GM13977 (cell line): ENCODE measurements at regions not wholly inside any gene's neighbourhood (a gene's known extent, or its start where the extent isn't known, plus 50 kb on each side); places are given as distances from the start of the nearest gene placed in this dataset.

ENCODE experiments used
- DNase-seq: peaks from one replicate; pipeline ENCODE4 v3.0.0; 2012; ENCODE audit warnings: low spot score
- in situ Hi-C: fragments of 300-500 bp; cut with MboI; formaldehyde crosslinking; loops from one replicate; pipeline ENCODE4 v1.12.0; 2022; ENCODE audit warnings: low sequenced_read_pairs, low pct_unique_long_range_greater_than_20kb, mixed read lengths, inconsistent platforms; ENCODE audit not compliant: unreplicated experiment
- TF ChIP-seq, protein P1 (sequence below): IDR thresholded peaks from 2 replicates; pipeline ENCODE4 v1.5.1; 2012; ENCODE audit warnings: mild to moderate bottlenecking, control low read depth; ENCODE audit not compliant: insufficient read depth; ENCODE audit errors: extremely low read depth, missing control alignments

DNA sequence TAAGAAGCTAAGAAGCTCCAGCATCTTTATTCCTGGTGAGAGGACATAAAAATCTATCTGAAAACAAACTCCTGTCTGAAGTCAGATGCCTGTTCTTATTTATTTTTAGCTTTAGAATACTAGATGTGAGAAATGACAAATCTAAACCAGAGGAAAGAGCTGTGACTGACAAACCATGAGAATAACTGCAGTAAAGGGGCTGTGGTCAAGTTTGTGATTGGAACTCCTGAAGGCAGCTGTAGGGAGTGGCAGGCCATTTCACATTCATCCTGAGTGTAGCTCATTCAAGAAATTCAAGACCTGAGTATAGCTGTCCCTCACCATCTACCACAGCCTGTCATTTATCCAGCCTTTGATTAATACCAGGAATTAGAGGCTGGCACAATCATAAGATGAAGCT, 718.8 kb downstream of the BRINP1 start:
- in situ Hi-C loops, result no loop called here
- DNase-seq, result no peak
- TF ChIP-seq, protein P1, sequence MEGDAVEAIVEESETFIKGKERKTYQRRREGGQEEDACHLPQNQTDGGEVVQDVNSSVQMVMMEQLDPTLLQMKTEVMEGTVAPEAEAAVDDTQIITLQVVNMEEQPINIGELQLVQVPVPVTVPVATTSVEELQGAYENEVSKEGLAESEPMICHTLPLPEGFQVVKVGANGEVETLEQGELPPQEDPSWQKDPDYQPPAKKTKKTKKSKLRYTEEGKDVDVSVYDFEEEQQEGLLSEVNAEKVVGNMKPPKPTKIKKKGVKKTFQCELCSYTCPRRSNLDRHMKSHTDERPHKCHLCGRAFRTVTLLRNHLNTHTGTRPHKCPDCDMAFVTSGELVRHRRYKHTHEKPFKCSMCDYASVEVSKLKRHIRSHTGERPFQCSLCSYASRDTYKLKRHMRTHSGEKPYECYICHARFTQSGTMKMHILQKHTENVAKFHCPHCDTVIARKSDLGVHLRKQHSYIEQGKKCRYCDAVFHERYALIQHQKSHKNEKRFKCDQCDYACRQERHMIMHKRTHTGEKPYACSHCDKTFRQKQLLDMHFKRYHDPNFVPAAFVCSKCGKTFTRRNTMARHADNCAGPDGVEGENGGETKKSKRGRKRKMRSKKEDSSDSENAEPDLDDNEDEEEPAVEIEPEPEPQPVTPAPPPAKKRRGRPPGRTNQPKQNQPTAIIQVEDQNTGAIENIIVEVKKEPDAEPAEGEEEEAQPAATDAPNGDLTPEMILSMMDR, result no peak

DNA sequence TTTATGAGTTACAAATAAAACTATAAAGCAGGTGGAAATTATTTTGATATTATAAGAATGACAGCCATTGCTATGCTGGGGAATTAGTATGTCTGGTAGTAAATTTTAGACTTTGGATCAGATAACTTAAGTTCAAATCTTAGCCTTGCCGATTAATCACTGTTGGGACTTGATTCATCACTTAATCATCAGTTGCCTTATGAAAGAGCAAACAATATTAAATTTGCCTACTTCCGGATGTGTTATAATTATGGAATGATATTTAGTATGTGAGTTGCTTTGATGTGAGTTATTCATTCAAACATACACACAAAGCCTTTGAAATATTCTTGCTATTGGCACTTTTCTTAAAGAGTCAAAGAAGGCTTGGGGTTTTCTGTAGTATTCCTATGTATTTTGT, 717.7 kb downstream of the BRINP1 start:
- DNase-seq, result no peak
- in situ Hi-C loops, result no loop called here
- TF ChIP-seq, protein P1, result no peak

DNA sequence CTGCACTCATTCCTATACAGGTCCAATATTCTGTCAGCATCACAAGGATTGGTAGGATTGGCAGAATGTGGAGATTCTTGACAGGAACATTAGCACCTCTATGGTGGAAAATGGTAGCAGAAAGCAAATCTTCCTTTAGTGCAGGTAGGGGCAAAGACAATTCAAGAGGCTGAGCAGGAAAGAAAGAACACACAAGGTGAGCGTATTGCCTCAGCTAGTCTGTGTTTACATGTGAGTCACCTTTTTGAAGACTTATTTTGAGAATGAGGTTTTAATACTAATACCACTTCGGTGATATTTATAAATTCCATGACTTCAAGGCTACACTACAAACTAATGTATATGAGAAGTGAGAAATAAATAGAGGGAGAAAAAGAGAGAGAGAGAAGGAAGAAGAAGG, 717.0 kb downstream of the BRINP1 start:
- TF ChIP-seq, protein P1, result no peak
- no peak for DNase-seq
- in situ Hi-C loops, result no loop called here

DNA sequence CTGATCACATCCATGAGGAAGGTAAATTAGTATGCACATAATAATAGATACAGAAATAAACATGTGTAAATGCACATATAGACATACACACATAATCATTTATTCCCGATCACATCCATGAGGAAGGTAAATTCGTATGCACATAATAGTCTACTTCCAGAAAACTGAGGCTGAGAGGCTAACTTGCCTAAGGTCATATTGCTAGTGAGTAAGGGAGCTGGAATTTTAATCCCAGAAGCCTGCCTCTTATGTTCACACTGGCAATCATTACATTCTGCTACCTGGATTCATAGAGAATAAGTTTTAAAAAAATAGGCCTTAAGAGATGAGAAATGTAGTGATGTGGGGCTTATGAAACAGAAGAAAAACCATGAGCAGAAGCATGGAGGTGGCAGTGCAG, 716.3 kb downstream of the BRINP1 start:
- no peak for DNase-seq
- TF ChIP-seq, protein P1, result no peak
- in situ Hi-C loops, result no loop called here

DNA sequence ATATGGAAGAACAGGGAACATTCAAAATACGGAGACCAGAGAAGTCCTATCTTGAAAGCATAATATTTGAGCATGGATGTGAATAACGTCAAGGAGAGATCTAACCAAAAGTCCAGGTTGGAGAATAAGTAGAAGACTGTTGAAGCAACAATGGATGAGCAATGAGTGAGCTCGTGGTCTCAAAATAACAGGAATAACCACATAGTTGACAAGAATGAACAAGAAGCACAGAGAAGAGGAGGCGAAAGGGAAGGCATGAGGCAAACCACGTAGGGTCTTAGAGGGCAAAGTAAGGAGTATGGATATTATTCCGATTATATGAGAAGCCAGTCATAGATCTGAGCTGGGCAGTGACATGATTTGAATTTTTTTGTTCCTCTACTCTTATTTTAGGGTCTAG, 710.2 kb downstream of the BRINP1 start:
- DNase-seq, result no peak
- in situ Hi-C loops, result no loop called here
- TF ChIP-seq, protein P1, result no peak

DNA sequence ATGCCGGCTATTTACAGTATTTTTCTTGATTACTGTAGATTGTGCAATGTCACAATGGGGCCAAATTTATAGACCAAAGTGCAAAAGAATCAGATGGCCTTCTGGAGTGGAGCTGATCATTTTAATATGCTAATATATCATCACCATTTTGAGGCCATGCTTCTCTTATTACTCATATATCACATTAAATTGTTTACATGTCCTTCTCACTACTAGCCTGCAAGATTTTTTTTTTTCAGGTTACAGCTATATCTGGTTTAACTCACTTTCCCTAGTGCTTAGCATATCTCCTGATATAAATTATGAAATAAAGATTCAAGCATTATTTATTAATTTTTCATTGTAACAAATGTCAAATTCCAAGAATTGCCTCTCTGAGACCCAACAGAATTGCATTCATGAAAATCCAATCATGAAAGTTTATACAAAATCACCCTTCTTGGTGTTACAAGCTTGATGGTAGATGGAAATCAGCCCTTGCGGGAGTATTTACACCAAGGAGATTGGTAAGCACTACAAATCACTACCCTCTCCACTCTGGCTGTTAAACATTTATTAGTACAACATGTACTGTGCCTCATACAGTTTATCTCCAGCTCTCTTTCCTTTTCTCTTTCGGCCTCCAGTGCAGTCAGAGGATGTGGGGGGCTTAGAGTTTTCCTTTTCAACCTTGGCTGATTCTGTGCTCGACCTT, 703.9 kb downstream of the BRINP1 start:
- TF ChIP-seq, protein P1, result no peak
- DNase-seq, result no peak
- in situ Hi-C loops, result no loop called here
